ENCODE measurements at regions not wholly inside any gene's neighbourhood (a gene's known extent, or its start where the extent isn't known, plus 50 kb on each side); places are given as distances from the start of the nearest gene placed in this dataset.

GRCh38 chr2:221018262-221018661 lies 553.8 kb downstream of the EPHA4 start:
- no peak for TF ChIP-seq EZH2 (IDR thresholded peaks at IDR 0.05; ENCODE audit: low read length, unreplicated experiment)
- TF ChIP-seq, protein P1, sequence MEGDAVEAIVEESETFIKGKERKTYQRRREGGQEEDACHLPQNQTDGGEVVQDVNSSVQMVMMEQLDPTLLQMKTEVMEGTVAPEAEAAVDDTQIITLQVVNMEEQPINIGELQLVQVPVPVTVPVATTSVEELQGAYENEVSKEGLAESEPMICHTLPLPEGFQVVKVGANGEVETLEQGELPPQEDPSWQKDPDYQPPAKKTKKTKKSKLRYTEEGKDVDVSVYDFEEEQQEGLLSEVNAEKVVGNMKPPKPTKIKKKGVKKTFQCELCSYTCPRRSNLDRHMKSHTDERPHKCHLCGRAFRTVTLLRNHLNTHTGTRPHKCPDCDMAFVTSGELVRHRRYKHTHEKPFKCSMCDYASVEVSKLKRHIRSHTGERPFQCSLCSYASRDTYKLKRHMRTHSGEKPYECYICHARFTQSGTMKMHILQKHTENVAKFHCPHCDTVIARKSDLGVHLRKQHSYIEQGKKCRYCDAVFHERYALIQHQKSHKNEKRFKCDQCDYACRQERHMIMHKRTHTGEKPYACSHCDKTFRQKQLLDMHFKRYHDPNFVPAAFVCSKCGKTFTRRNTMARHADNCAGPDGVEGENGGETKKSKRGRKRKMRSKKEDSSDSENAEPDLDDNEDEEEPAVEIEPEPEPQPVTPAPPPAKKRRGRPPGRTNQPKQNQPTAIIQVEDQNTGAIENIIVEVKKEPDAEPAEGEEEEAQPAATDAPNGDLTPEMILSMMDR (conservative IDR thresholded peaks at IDR 0.05; ENCODE audit: low read depth, low read length): no peak
